ENCODE measurements at regions not wholly inside any gene's neighbourhood (a gene's known extent, or its start where the extent isn't known, plus 50 kb on each side); places are given as distances from the start of the nearest gene placed in this dataset.

DNA sequence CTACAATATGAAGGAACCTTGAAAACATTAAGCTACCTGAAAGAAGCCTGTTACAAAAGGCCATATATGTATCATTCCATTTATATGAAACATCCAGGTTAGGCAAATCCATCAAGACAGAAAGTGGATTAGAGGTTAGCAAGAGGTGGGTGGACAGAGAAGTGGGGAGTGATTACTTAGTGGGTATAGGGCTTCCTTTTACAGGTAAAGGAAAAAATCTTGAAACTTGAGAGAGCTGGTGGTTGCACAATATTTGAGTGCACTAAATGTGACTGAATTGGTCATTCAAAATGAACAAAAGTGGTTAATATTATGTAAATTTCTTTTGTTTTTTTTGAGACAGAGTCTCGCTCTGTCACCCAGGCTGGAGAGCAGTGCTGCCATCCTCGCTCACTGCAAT lies 119.4 kb upstream of the KIF5B start:
- intact Hi-C loops (cut with DNase I) = no loop called here
- DNase-seq (ENCODE audit: low spot score) = no peak

DNA sequence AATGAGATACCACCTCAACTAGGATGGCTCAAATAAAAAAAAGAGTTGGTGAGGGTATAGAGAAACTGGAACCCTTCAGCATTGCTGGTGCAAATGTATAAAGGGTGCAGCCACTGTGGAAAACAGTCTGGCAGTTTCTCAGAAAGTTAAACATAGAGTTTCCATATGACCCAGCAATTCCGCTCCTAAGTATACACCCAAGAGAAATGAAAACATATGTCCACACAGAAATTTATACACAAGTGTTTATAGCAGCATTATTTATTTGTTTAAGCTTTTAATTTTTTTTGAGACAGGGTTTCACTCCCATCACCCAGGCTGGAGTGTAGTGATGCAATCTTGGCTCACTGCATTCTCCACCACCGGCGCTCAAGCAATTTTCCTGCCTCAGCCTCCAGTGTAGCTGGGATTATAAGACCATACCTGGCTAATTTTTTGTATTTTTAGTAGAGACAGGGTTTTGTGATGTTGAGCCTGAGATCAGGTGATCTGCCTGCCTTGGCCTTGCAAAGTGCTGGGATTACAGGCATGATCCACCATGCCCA lies 118.2 kb upstream of the KIF5B start:
- intact Hi-C loops (cut with DNase I) = no loop called here
- DNase-seq (ENCODE audit: low spot score) = no peak

DNA sequence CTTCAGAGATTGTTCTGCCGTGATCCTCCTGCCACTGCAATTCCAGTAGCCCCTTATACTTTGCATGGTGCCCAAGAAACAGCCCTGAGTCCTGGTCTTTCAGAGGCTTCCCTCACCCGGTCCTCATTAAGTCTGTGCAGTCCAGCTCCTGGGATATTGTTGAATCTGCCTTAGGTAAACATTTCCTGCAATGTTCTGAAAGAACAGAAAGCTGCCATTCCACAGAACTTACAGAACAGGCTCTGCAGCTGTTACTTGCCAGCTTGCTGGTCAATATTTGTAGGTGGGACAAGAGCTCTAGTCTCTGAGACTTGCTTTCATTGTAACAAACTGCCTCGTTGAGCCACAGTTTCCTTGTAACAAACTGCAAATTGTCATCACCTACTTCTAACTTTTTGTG lies 115.0 kb upstream of the KIF5B start:
- intact Hi-C loops (cut with DNase I) = no loop called here
- DNase-seq (ENCODE audit: low spot score) = no peak

DNA sequence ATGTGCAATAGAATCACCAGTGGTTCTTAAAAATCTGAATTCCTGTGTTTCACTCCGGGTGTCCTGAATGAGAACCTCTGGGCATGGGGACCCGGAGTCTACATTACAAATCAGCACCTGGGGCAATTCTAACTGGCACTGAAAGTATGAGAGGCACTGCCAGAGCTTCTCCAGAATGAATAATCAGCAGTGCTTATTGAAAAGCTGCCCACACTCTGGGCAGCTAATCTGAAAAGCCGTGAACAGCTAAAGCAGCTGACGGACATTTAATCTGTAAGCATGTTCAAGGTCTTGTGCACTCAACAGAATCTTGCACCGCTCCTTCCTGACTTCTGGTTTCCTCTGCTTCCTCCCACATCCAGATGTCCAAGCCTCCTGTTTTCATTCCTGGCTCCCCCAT lies 113.3 kb upstream of the KIF5B start:
- intact Hi-C loops (cut with DNase I) = no loop called here

DNA sequence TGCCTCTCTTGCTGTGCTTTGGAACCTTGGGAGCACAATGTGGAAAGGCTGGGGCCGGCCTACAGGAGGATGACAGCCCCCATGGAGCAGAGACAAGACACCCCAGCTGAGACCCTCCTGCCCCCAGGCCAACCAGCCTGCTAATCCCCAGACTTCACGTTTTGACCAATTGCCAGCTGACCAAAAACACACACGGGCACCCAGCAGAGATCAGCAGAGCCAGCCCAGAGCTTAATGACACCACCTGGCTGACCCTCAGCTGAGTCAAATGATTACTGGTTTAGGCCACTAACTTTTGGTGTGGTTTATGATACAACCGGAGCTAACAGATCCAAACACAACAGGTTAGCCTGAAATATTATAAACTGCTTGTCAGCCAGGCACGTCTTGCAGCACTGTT lies 111.2 kb upstream of the KIF5B start:
- DNase-seq (ENCODE audit: low spot score) = no peak
- intact Hi-C loops (cut with DNase I) = no loop called here

More for the DNA sequence above, 113.3 kb upstream of the KIF5B start:
- DNase-seq (ENCODE audit: low spot score) = no peak

DNA sequence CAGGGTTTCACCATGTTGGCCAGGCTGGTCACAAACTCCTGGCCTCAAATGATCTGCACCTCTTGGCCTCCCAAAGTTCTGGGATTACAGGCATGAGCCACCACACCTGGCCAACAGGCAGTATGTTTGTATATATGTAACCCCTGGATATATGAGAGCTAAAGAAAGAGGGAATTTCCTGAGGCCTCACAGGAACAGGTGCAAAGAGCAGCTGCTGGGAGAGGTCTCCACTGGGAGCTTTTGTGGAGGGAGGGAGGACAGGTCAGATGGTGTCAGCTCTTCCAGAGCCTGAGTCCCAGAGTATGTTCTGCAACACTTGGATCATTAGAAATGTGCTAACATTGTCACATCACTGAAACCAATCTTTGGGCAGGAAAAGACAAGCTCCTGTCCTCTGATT lies 110.1 kb upstream of the KIF5B start:
- peak; percentile 17 for DNase-seq (ENCODE audit: low spot score)
- intact Hi-C loops (cut with DNase I) = no loop called here

DNA sequence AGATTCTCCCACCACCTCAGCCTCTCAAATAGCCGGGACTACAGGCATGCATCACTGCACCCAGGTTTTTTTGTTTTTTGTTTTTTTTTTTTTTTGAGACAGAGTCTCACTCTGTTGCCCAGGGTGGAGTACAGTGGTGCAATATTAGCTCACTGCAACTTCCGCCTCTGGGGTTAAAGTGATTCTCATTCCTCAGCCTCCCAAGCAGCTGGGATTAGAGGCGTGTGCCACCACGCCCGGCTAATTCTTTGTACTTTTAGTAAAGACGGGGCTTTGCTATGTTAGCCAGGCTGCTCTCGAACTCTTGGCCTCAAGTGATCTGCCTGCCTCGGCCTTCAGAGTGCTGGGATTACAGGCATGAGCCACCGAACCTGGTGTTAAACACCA lies 107.5 kb upstream of the KIF5B start:
- peak; percentile 35 for DNase-seq (ENCODE audit: low spot score)
- intact Hi-C loops (cut with DNase I) = no loop called here

DNA sequence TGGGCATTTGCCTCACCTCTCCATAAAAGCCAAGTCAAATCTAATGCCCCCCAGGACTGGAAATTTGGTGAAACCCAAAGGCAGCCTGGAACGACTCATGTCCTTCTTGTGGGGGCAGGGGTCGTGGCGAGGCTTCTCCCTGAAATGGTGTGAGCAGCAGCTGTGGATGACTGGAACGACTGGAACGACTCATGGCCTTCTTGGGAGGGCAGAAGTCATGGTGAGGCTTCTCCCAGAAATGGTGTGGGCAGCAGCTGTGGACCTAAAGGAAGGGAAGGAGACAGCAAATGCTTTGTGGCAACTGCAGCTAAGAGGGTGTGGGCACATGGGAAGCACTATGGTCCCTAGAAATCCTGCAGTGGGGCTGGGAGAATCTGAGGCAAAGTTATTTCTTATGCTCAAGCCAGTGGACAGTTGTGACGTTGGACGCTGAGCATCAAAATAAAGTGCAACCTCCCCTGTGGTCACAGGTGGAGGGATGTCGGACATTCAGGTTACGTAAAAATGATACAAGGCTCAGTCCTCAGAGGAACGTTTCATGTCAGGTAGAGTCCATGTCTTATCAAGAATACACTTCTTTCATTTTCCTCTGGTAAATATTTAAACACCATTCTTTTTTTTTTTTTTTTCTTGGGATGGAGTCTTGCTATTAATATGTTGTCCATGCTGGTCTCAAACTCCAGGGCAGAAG lies 107.0 kb upstream of the KIF5B start:
- peak; percentile 53 for DNase-seq (ENCODE audit: low spot score)
- intact Hi-C loops (cut with DNase I) = no loop called here

DNA sequence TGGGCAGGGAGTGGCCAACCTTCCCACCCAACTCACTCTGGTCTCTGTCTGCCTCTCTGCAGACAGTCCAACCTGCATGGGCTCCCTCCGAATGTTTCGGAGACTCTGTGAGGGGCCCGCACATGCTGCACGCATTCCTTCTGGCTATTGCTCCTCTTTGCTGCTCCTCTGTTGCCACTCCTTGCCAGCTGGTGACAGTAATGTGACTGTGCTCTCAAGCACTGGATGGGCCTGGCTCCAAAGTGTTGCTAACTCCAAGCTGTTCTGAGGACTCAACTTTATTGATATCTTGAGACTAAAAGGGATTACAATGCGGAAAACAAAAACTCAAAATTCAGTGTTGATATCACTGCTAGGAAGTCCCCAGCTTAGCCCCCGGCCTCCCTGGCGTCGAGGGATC lies 105.4 kb upstream of the KIF5B start:
- DNase-seq (ENCODE audit: low spot score) = peak; percentile 75
- intact Hi-C loops (cut with DNase I) = no loop called here

DNA sequence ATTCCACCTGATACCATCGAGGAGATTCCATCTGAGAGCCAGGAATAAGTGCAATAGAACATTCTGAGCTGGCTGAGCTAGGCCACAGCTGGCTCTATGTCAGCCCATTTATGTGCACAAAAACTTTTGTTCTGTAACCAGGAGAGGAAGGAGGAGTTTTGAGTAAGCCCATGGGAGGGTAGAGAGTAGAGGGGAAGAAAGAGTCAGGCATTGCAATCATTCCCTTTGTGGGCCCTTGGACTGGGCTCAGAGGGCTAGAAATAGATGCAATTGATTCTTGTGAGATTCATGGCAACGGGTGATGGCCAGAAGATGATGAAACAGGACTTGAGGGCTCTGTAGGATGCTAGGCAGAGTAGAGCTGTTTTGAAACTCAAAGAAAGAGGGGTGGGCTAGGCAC lies 104.6 kb upstream of the KIF5B start:
- no peak for DNase-seq (ENCODE audit: low spot score)
- intact Hi-C loops (cut with DNase I) = no loop called here

DNA sequence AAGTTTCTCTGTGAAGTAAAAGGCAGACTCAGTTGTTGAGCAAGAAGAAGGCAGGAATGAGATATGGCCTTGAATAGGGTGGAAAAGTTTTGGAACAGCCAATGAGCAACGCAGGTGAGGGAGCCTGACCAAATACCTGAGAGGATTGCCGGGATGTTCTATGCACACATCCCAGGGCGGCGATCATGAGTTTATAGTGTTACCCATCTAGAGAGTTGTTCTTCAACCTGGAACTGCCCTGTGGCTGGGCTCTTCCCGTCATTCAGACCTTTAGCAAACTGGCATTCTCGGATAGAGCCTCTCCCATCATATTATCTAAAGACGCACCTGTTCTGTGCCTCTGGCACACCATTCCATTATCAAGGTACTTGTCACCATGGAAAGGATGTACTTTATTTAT lies 103.0 kb upstream of the KIF5B start:
- intact Hi-C loops (cut with DNase I) = no loop called here
- peak; percentile 44 for DNase-seq (ENCODE audit: low spot score)

DNA sequence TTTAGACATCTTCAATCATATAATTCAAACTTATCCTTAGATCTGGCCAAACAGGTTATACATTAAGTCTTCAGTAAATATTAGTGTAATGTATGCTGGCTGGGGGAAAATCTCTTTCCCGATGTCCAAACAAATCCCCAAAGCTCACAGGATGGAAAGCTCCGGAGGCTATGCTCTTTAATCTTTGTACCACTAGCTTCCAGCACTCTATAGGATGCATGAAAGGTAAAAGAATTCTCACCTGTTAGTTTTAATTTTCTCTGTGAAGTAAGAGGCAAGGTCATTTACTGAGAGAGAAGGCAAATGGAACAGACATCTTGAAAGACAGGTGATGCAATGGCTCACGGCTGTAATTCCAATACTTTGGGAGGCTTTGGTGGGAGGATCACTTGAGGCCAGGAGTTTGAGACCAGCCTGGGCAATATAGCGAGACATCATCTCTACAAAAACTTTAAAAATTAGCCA lies 99.8 kb upstream of the KIF5B start:
- no peak for DNase-seq (ENCODE audit: low spot score)
- intact Hi-C loops (cut with DNase I) = no loop called here

DNA sequence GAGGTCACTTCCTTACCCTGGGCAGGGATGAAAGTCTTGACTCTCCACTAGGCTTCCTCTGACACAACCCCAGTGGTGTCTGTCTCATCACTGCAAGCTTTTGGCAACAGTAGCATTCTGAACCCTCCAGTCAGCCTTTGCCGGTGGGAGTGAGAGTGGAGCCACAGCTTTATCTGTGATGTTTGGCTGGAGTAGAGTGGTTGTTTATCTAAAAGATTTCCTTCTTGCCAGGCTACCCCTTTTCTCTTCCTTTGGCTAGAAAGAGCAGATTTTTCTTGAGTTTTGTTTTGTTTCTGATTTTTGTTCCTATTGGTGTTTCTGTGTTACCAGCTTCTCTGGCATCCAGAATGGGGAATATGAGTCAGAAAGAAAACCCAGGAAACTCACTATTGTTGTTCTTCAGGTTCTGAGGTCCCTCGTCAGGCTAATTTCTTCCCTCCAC lies 98.9 kb upstream of the KIF5B start:
- no peak for DNase-seq (ENCODE audit: low spot score)

DNA sequence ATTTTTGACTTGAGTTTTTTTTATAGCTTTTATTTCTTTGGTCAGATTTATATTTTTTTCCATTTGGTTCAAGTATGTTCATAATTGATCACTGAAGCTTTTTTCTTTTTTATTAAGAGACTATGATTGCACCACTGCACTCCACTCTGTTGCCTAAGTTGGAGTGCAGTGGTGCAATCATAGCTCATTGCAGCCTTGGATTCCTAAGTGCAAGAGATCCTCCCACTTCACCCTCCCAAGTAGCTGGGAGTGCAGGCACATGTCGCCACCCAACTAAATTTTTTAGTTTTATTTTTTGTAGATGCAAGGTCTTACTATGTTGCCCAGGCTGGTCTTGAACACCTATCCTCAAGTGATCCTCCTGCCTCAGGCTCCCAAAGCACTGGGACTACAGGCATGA lies 97.7 kb upstream of the KIF5B start:
- intact Hi-C loops (cut with DNase I) = no loop called here
- DNase-seq (ENCODE audit: low spot score) = no peak

More for the DNA sequence above, 98.9 kb upstream of the KIF5B start:
- intact Hi-C loops (cut with DNase I) = no loop called here

DNA sequence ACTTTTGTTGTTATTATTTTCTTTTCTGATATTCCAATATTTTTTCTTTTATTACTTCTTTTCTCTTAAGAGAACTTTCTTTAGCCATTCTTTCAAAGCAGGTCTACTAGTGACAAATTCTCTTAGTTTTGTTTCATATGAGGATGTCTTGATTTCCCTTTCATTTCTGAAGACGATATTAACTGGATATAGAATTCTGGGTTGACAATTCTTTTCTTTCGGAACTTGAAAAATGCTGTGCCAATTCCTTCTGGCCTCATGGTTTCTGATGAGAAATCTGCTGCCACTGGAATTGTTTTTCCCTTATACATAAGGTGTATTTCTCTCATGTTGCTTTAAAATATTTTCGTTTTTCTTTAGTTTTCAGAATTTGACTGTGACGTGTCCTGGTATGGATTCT lies 97.0 kb upstream of the KIF5B start:
- intact Hi-C loops (cut with DNase I) = no loop called here
- no peak for DNase-seq (ENCODE audit: low spot score)

DNA sequence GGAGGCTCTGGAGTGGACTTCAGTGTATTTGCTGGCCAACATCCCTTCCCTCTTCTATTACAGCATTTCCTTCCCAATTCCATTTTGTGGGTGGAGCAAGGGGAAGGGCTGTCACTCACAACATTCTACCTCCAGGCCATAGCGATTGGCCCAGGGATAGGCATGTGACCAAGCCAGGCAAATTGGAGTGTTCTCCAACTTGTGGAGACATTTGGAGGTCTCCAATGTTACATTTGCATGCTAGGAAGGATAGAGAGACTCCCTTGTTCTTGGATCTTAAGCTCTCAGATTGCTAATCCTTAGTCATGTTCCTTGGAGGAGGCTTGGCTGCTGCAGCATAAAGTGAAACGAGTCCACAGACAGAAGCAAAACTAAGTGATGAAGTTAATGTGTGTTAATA lies 95.6 kb upstream of the KIF5B start:
- intact Hi-C loops (cut with DNase I) = no loop called here
- no peak for DNase-seq (ENCODE audit: low spot score)

DNA sequence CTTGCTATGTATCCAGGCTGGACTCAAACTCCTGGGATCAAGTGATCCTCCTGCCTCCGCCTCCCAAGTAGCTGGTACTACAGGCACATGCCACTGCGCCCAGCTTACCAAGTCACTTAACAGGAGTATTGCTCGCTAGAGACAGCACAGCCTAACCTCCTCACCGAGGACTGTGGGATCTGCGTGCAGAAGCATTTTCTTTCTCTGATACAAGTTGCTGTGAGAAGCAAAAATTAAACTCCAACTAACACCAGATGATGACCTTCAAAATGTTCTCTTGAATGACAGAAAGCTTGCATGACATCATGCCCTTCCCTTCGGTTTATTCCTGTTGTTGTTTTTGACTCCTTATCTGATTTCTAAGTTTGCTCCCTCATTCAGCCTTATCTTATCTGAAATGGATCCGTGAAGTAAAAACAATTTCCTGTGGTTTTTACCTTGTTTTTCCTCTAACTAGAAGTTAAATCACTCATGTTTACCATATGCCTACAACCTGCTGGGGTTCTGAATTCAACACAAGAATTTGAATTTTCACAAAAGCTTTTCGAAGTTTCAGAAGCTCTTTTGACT lies 94.4 kb upstream of the KIF5B start:
- DNase-seq (ENCODE audit: low spot score) = no peak
- intact Hi-C loops (cut with DNase I) = no loop called here

DNA sequence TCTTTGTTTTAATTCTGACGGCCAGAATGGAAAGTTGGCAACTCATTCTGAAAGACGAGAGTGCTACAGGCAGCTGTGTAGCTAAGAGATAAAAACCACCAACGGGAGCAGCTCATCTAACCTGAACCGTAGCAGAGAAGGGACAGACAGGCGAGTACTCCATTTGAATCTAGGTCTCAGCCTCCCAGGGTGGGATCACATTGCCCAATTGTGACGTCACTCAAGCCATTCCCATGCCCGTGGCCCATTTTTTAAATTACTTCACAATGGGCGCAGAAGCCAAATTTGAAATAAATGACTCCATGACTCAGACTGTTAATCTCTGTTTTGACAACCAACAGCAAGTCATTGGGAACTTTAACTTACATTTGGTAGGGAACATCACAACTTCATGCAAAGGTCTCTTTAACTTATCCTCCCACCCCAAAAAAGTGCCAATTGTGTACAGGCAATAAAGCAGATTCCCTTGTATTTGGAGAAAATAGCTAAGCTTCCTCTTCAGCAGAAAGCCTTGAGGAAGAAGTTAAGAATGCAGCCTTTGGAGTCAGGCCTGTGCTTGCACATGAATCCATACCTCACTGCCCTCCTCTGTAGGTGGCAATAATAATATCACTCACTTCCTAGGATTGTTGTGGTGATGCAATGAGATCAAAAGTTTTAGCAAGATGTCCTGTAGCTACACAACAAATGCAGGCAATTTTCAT lies 93.2 kb upstream of the KIF5B start:
- no peak for DNase-seq (ENCODE audit: low spot score)
- intact Hi-C loops (cut with DNase I) = no loop called here

DNA sequence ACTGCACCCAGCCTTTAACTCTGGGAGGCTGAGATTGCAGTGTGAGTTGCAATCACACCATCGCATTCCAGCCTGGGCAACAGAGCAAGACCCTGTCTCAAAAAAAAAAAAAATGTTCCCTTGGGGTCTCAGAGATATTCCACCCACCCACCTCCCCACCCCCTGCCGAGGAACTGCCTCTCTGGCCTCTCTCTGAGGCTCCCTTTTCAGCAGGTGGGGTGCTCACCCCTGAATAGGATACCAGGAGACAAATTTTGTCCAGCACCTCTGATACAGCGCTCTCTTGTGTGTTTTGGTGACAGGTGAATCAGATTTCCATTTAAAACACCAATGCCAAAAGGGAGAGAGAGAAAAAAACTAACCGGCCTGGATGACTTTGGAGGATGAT lies 92.6 kb upstream of the KIF5B start:
- intact Hi-C loops (cut with DNase I) = no loop called here
- no peak for DNase-seq (ENCODE audit: low spot score)

DNA sequence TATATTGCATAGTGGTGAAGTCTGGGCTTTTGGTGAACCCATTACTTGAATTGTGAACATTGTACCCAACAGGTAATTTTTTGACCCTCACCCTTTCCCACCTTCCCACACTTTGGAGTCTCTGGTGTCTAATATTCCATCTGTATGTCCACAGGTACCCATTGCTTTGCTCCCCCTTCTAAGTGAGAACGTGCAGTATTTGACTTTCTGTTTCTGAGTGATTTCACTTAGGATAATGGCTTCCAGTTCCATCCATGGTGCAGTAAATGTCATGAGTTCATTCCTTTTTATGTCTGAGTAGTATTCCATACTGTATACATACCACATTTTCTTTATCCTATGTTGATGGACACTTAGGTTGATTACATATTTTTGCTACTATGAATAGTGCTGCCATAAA lies 91.5 kb upstream of the KIF5B start:
- no peak for DNase-seq (ENCODE audit: low spot score)
- intact Hi-C loops (cut with DNase I) = no loop called here

DNA sequence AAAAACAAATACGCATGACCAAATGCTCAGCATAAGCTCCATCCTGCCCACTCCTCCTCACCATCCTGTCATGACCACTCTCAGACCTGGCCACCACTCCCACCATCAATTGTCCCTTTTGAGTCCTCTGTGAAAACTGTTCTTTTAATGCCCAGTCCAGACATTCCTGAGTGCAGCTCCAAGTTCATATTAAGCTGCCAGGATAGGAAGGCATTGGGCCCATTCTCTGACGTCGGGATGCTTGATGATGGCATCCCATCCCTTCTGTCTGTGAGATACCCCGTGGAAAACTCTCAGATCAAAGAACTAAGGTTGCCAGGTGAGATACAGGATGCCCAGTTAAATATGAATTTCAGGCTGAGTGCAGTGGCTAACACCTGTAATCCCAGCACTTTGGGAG lies 89.9 kb upstream of the KIF5B start:
- intact Hi-C loops (cut with DNase I) = no loop called here
- DNase-seq (ENCODE audit: low spot score) = no peak
